HG03095 (cell line): ENCODE measurements at regions not wholly inside any gene's neighbourhood (a gene's known extent, or its start where the extent isn't known, plus 50 kb on each side); places are given as distances from the start of the nearest gene placed in this dataset.
"Not testable (repeated sequence)": the region's sequence is repeated elsewhere in the genome, so short reads cannot be mapped to it uniquely, and the experiment has no call there.

Source experiments
- ATAC-seq: cut with Tn5 transposase; IDR thresholded peaks from one replicate; pipeline ENCODE4 v1.9.1; 2021; ENCODE audit warnings: moderate library complexity; ENCODE audit not compliant: unreplicated experiment

- ATAC-seq, result no peak
These were observed 137.7 kb downstream of the MEX3B start for GRCh38 chr15:81908111-81908510.

GRCh38 chr15:81907521-81907920 is 138.3 kb downstream of the MEX3B start:
- ATAC-seq, result no peak

- no peak for ATAC-seq
These were observed 139.9 kb downstream of the MEX3B start for GRCh38 chr15:81905889-81906288.

GRCh38 chr15:81901319-81901718 is 144.5 kb downstream of the MEX3B start:
- no peak for ATAC-seq

- ATAC-seq, result no peak
These were observed 146.1 kb downstream of the MEX3B start for GRCh38 chr15:81899730-81900129.

GRCh38 chr15:81899024-81899423 is 146.8 kb downstream of the MEX3B start:
- ATAC-seq, result no peak

- ATAC-seq, result no peak
These were observed 148.7 kb downstream of the MEX3B start for GRCh38 chr15:81897057-81897677.

GRCh38 chr15:81896356-81896755 is 149.5 kb downstream of the MEX3B start:
- no peak for ATAC-seq

- no peak for ATAC-seq
These were observed 150.1 kb downstream of the MEX3B start for GRCh38 chr15:81895723-81896122.

- no peak for ATAC-seq
These were observed 151.8 kb downstream of the MEX3B start for GRCh38 chr15:81894061-81894460.

- ATAC-seq, result no peak
These were observed 152.5 kb downstream of the MEX3B start for GRCh38 chr15:81893182-81893835.

- ATAC-seq, result no peak
These were observed 155.3 kb downstream of the MEX3B start for GRCh38 chr15:81890496-81890895.

GRCh38 chr15:81889485-81889881 is 156.3 kb downstream of the MEX3B start:
- ATAC-seq, result no peak

- ATAC-seq, result no peak
These were observed 156.9 kb downstream of the MEX3B start for GRCh38 chr15:81888748-81889484.

- no peak for ATAC-seq
These were observed 157.9 kb downstream of the MEX3B start for GRCh38 chr15:81887912-81888311.

- ATAC-seq, result not testable (repeated sequence)
These were observed 158.6 kb downstream of the MEX3B start for GRCh38 chr15:81887188-81887587.

GRCh38 chr15:81886591-81886990 is 159.2 kb downstream of the MEX3B start:
- no peak for ATAC-seq

- ATAC-seq, result no peak
These were observed 159.7 kb downstream of the MEX3B start for GRCh38 chr15:81886080-81886479.

GRCh38 chr15:81885135-81885534 is 160.7 kb downstream of the MEX3B start:
- ATAC-seq, result no peak

GRCh38 chr15:81882504-81882903 is 163.3 kb downstream of the MEX3B start:
- ATAC-seq, result no peak

- ATAC-seq, result no peak
These were observed 165.0 kb downstream of the MEX3B start for GRCh38 chr15:81880833-81881232.

GRCh38 chr15:81880314-81880713 is 165.5 kb downstream of the MEX3B start:
- ATAC-seq, result no peak
